Endothelial cell of umbilical vein (primary cell): ENCODE measurements at regions not wholly inside any gene's neighbourhood (a gene's known extent, or its start where the extent isn't known, plus 50 kb on each side); places are given as distances from the start of the nearest gene placed in this dataset.

Experiments used
- BruUV-seq: library from RNA; stranded (reverse); fragments of 400-500 nt; replicated peaks from 2 replicates; lab custom pipeline; 2021; lab: Mats Ljungman, UMichigan
- CTCF ChIA-PET: fragments of 300-600, 350-600 bp; sonication (Branson Sonifier 250); formaldehyde crosslinking; loops from one replicate; lab custom pipeline; 2021; ENCODE audit warnings: antibody characterized with exemption, inconsistent platforms; lab: Charles Lee
- POLR2A ChIA-PET: fragments of 300-600, 350-600 bp; sonication (Branson Sonifier 250); formaldehyde crosslinking; loops from one replicate; lab custom pipeline; 2021; ENCODE audit warnings: antibody characterized with exemption, inconsistent platforms; lab: Charles Lee
- DNase-seq: peaks from one replicate; pipeline ENCODE4 v3.0.0-alpha.2; 2011; ENCODE audit warnings: low read depth, low spot score
- FAIRE-seq: peaks from 2 replicates; lab custom pipeline; 2011; peaks lifted over from hg19 to GRCh38; lab: Jason Lieb, UNC
- H2AFZ ChIP-seq: 2 replicates; pipeline ENCODE4 v1.6.0; 2012; ENCODE audit warnings: low read depth, low read length, control low read depth, inconsistent platforms
- H3K27ac ChIP-seq: 2 replicates; pipeline ENCODE4 v1.5.1; 2011; ENCODE audit warnings: low read depth, mild to moderate bottlenecking, control low read depth, low read length, moderate library complexity; ENCODE audit not compliant: insufficient read depth
- H3K27me3 ChIP-seq, 2 experiments: 2 replicates each; pipeline versions ENCODE4 v1.6.0 to v1.6.1; 2011; ENCODE audit warnings: low read length in 2 of 2, mixed read lengths in 1 of 2; ENCODE audit not compliant: control insufficient read depth in 2 of 2, insufficient read depth in 2 of 2
- H3K36me3 ChIP-seq, 2 experiments: 2 replicates in 1 of 2; 3 replicates in 1 of 2; pipeline ENCODE4 v1.5.1; 2011; ENCODE audit warnings: low read length in 2 of 2, mild to moderate bottlenecking in 1 of 2, moderate library complexity in 1 of 2; ENCODE audit not compliant: control insufficient read depth in 2 of 2, insufficient read depth in 2 of 2; ENCODE audit errors: extremely low read depth in 1 of 2
- H3K4me1 ChIP-seq: 3 replicates; pipeline ENCODE4 v1.5.1; 2011; ENCODE audit warnings: mild to moderate bottlenecking, low read length; ENCODE audit not compliant: control insufficient read depth, insufficient read depth; ENCODE audit errors: extremely low read depth
- H3K4me2 ChIP-seq: 2 replicates; pipeline ENCODE4 v1.6.1; 2011; ENCODE audit warnings: low read length, control low read depth, mixed read lengths; ENCODE audit not compliant: insufficient read depth
- H3K4me3 ChIP-seq, 3 experiments: fragments of 200-600 bp in 1 of 3; sonication (generic), shearing (Covaris generic) in 1 of 3; replicated peaks in 1 of 3; 2 replicates each; pipeline ENCODE4 v1.5.1; 2011 to 2016; ENCODE audit warnings: control low read depth in 3 of 3, low read length in 3 of 3, mild to moderate bottlenecking in 2 of 3, inconsistent platforms in 1 of 3, low read depth in 1 of 3, moderate library complexity in 1 of 3; ENCODE audit not compliant: insufficient read depth in 1 of 3
- H3K79me2 ChIP-seq: 2 replicates; pipeline ENCODE4 v1.6.0; 2012; ENCODE audit warnings: low read length, inconsistent platforms; ENCODE audit not compliant: control insufficient read depth, insufficient read depth
- H3K9ac ChIP-seq: replicated peaks from 2 replicates; pipeline ENCODE3; 2011; ENCODE audit warnings: low read length, control low read depth; ENCODE audit not compliant: insufficient read depth; ENCODE audit errors: extremely low read depth
- H3K9me1 ChIP-seq: replicated peaks from 3 replicates; pipeline ENCODE4 v1.6.0; 2011; ENCODE audit warnings: mild to moderate bottlenecking, low read length; ENCODE audit not compliant: control insufficient read depth, insufficient read depth; ENCODE audit errors: extremely low read depth
- H3K9me3 ChIP-seq: replicated peaks from 2 replicates; pipeline ENCODE4 v1.5.1; 2012; ENCODE audit warnings: low read length, inconsistent platforms; ENCODE audit not compliant: control insufficient read depth, insufficient read depth
- H4K20me1 ChIP-seq: replicated peaks from 2 replicates; pipeline ENCODE3; 2011; ENCODE audit warnings: mild to moderate bottlenecking, low read length; ENCODE audit not compliant: control insufficient read depth, insufficient read depth; ENCODE audit errors: extremely low read depth
- EZH2 ChIP-seq: IDR thresholded peaks from 2 replicates; pipeline ENCODE4 v1.6.1; 2012; ENCODE audit warnings: borderline replicate concordance, low read depth, mild to moderate bottlenecking, moderate library complexity, low read length, inconsistent platforms; ENCODE audit not compliant: severe bottlenecking
- FOS ChIP-seq: IDR thresholded peaks from 2 replicates; pipeline ENCODE4 v1.6.1; 2011; ENCODE audit warnings: mild to moderate bottlenecking, low read length, moderate library complexity, borderline replicate concordance; ENCODE audit not compliant: insufficient read depth
- GATA2 ChIP-seq: IDR thresholded peaks from 2 replicates; pipeline ENCODE4 v1.7.0; 2011; ENCODE audit warnings: low read depth, mild to moderate bottlenecking, moderate library complexity, mixed read lengths, low read length; ENCODE audit not compliant: insufficient read length, insufficient read depth
- JUN ChIP-seq: IDR thresholded peaks from 2 replicates; pipeline ENCODE4 v1.6.1; 2011; ENCODE audit warnings: borderline replicate concordance, low read depth; ENCODE audit not compliant: insufficient read length, insufficient read depth
- MYC ChIP-seq: IDR thresholded peaks from one replicate; pipeline ENCODE4 v1.6.1; 2011; ENCODE audit warnings: mild to moderate bottlenecking, low read depth, low read length
- POLR2A ChIP-seq: IDR thresholded peaks from 2 replicates; pipeline ENCODE4 v1.6.1; 2012; ENCODE audit warnings: low read depth, mild to moderate bottlenecking, control low read depth, low read length
- POLR2AphosphoS5 ChIP-seq: IDR thresholded peaks from 2 replicates; pipeline ENCODE4 v1.6.1; 2012; ENCODE audit warnings: low read depth, mild to moderate bottlenecking, control low read depth, low read length, moderate library complexity; ENCODE audit not compliant: insufficient read depth
- dilution Hi-C: fragments of 300-500 bp; cut with MboI; formaldehyde crosslinking; loops from one replicate; pipeline ENCODE4 v1.15.0; 2019; ENCODE audit warnings: low sequenced_read_pairs; ENCODE audit not compliant: extremely low pct_ligation_motif_present
- intact Hi-C: fragments of 100-400 bp; cut with micrococcal nuclease; formaldehyde crosslinking; loops from one replicate; pipeline ENCODE4 v1.10.0; 2022
- TF ChIP-seq, protein P1 (sequence below), 2 donors: IDR thresholded peaks; 1 replicate in 1 of 2; 2 replicates in 1 of 2; pipeline ENCODE4 v1.5.1; 2011; ENCODE audit warnings: low read length in 2 of 2, mild to moderate bottlenecking in 2 of 2, moderate library complexity in 2 of 2, control low read depth in 1 of 2, inconsistent platforms in 1 of 2, low read depth in 1 of 2; ENCODE audit not compliant: insufficient read depth in 1 of 2; ENCODE audit errors: extremely low read depth in 1 of 2
- TF ChIP-seq, protein P2 (sequence below): IDR thresholded peaks from 2 replicates; pipeline ENCODE4 v1.6.1; 2011; ENCODE audit not compliant: insufficient read depth, insufficient read length

GRCh38 chr9:89984214-89984613, 379.4 kb downstream of the GADD45G start:
- no peak overlapping the region for H3K4me2 ChIP-seq
- dilution Hi-C loops, result no loop called here
- H3K9me3 ChIP-seq, result no peaks in the 10 kb centered on the region
- ChIA-PET POLR2A (no interaction called here), CTCF (no interaction called here)
- H3K9me1 ChIP-seq, result no peaks in the 10 kb centered on the region
- H3K9ac ChIP-seq, result no peak overlapping the region
- H2AFZ ChIP-seq, result no peak overlapping the region
- DNase-seq, result no peak
- no peak for TF ChIP-seq FOS
- TF ChIP-seq MYC, result no peak
- no peak for TF ChIP-seq GATA2
- no peak for TF ChIP-seq EZH2
- TF ChIP-seq POLR2A, result no peak
- TF ChIP-seq, protein P1, sequence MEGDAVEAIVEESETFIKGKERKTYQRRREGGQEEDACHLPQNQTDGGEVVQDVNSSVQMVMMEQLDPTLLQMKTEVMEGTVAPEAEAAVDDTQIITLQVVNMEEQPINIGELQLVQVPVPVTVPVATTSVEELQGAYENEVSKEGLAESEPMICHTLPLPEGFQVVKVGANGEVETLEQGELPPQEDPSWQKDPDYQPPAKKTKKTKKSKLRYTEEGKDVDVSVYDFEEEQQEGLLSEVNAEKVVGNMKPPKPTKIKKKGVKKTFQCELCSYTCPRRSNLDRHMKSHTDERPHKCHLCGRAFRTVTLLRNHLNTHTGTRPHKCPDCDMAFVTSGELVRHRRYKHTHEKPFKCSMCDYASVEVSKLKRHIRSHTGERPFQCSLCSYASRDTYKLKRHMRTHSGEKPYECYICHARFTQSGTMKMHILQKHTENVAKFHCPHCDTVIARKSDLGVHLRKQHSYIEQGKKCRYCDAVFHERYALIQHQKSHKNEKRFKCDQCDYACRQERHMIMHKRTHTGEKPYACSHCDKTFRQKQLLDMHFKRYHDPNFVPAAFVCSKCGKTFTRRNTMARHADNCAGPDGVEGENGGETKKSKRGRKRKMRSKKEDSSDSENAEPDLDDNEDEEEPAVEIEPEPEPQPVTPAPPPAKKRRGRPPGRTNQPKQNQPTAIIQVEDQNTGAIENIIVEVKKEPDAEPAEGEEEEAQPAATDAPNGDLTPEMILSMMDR (IDR thresholded peaks at IDR 0.05; ENCODE audit: extremely low read depth in 1 of 2, insufficient read depth in 1 of 2, low read depth in 1 of 2, low read length in 2 of 2), result no peak
- TF ChIP-seq POLR2AphosphoS5, result no peak
- TF ChIP-seq, protein P2, sequence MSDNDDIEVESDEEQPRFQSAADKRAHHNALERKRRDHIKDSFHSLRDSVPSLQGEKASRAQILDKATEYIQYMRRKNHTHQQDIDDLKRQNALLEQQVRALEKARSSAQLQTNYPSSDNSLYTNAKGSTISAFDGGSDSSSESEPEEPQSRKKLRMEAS, result no peak
- TF ChIP-seq JUN, result no peak
- no peaks in the 10 kb centered on the region for H4K20me1 ChIP-seq
- no peaks in the 10 kb centered on the region for H3K4me1 ChIP-seq
- H3K27me3 ChIP-seq, result no peaks in the 10 kb centered on the region
- intact Hi-C loops, result no loop called here
- H3K36me3 ChIP-seq, result no peaks in the 10 kb centered on the region
- no TSS peak for BruUV-seq
- no peaks in the 10 kb centered on the region for H3K79me2 ChIP-seq
- no peak overlapping the region for H3K4me3 ChIP-seq
- FAIRE-seq, result no peak
- no peak overlapping the region for H3K27ac ChIP-seq
